ENCODE measurements at regions not wholly inside any gene's neighbourhood (a gene's known extent, or its start where the extent isn't known, plus 50 kb on each side); places are given as distances from the start of the nearest gene placed in this dataset.

GRCh38 chr18:64653068-64653467 lies 504.2 kb upstream of the LINC00305 start:
- ChIA-PET CTCF (no interaction called here), POLR2A (no interaction called here)
- Histone ChIP-seq H3K27me3 (ENCODE audit: control insufficient read depth, insufficient read depth, low read length) (no peaks in the 10 kb centered on the region), H3K36me3 (ENCODE audit: control insufficient read depth, insufficient read depth, low read length) (no peaks in the 10 kb centered on the region), H3K4me3 (ENCODE audit: low read depth, low read length) (no peak overlapping the region)
- DNase-seq (ENCODE audit: low read depth), result no peak
- TF ChIP-seq CTCF (IDR thresholded peaks at IDR 0.05; ENCODE audit: insufficient read depth, low read depth, low read length), result no peak

GRCh38 chr18:64650068-64650467 lies 501.2 kb upstream of the LINC00305 start:
- POLR2A ChIA-PET, result no interaction called here
- TF ChIP-seq CTCF (IDR thresholded peaks at IDR 0.05; ENCODE audit: insufficient read depth, low read depth, low read length), result no peak
- H3K27me3 ChIP-seq (ENCODE audit: control insufficient read depth, insufficient read depth, low read length), result no peaks in the 10 kb centered on the region
- H3K36me3 ChIP-seq (ENCODE audit: control insufficient read depth, insufficient read depth, low read length), result no peaks in the 10 kb centered on the region
- CTCF ChIA-PET, result no interaction called here
- no peak overlapping the region for H3K4me3 ChIP-seq (ENCODE audit: low read depth, low read length)
- DNase-seq (ENCODE audit: low read depth), result no peak

- Histone ChIP-seq H3K36me3 (ENCODE audit: control insufficient read depth, insufficient read depth, low read length) (no peaks in the 10 kb centered on the region), H3K27me3 (ENCODE audit: control insufficient read depth, insufficient read depth, low read length) (no peaks in the 10 kb centered on the region), H3K4me3 (ENCODE audit: low read depth, low read length) (no peak overlapping the region)
- POLR2A ChIA-PET, result no interaction called here
- no peak for TF ChIP-seq CTCF (IDR thresholded peaks at IDR 0.05; ENCODE audit: insufficient read depth, low read depth, low read length)
- CTCF ChIA-PET, result interaction anchor here (0.5 to 1.1 kb wide), 2 partner anchors 9 to 49 kb away, joined by 3 read pairs; no protein-coding TSS in a partner anchor
- DNase-seq (ENCODE audit: low read depth), result no peak
These were observed 496.9 kb upstream of the LINC00305 start for GRCh38 chr18:64645753-64646152.

GRCh38 chr18:64639536-64639935 lies 490.6 kb upstream of the LINC00305 start:
- H3K36me3 ChIP-seq (ENCODE audit: control insufficient read depth, insufficient read depth, low read length), result no peaks in the 10 kb centered on the region
- no peak overlapping the region for H3K4me3 ChIP-seq (ENCODE audit: low read depth, low read length)
- POLR2A ChIA-PET, result no interaction called here
- no peaks in the 10 kb centered on the region for H3K27me3 ChIP-seq (ENCODE audit: control insufficient read depth, insufficient read depth, low read length)
- TF ChIP-seq CTCF (IDR thresholded peaks at IDR 0.05; ENCODE audit: insufficient read depth, low read depth, low read length), result no peak
- DNase-seq (ENCODE audit: low read depth), result no peak
- CTCF ChIA-PET, result no interaction called here

- H3K36me3 ChIP-seq (ENCODE audit: control insufficient read depth, insufficient read depth, low read length), result no peaks in the 10 kb centered on the region
- CTCF ChIA-PET, result no interaction called here
- POLR2A ChIA-PET, result no interaction called here
- no peak for DNase-seq (ENCODE audit: low read depth)
- no peak for TF ChIP-seq CTCF (IDR thresholded peaks at IDR 0.05; ENCODE audit: insufficient read depth, low read depth, low read length)
- no peak overlapping the region for H3K4me3 ChIP-seq (ENCODE audit: low read depth, low read length)
- no peaks in the 10 kb centered on the region for H3K27me3 ChIP-seq (ENCODE audit: control insufficient read depth, insufficient read depth, low read length)
These were observed 472.2 kb upstream of the LINC00305 start for GRCh38 chr18:64620971-64621560.
